H9 (cell line): ENCODE measurements at regions not wholly inside any gene's neighbourhood (a gene's known extent, or its start where the extent isn't known, plus 50 kb on each side); places are given as distances from the start of the nearest gene placed in this dataset.

Source experiments
- DNase-seq: peaks from one replicate; pipeline ENCODE4 v3.0.0-alpha.2; 2017
- H2AFZ ChIP-seq: one replicate; pipeline ENCODE4 v1.6.1; 2013; ENCODE audit warnings: mild to moderate bottlenecking, low read length, control low read depth, moderate library complexity
- H2AK5ac ChIP-seq: 2 replicates; pipeline ENCODE4 v1.6.1; 2013; ENCODE audit warnings: low read length, control low read depth, mixed read lengths; ENCODE audit not compliant: insufficient read length
- H2BK120ac ChIP-seq: one replicate; pipeline ENCODE4 v1.6.1; 2013; ENCODE audit warnings: low read depth, mild to moderate bottlenecking, low read length, control low read depth, inconsistent platforms; ENCODE audit not compliant: poor library complexity, severe bottlenecking
- H2BK12ac ChIP-seq: 2 replicates; pipeline ENCODE4 v1.6.1; 2013; ENCODE audit warnings: low read length, control low read depth, mixed read lengths, low read depth; ENCODE audit not compliant: insufficient read length
- H2BK15ac ChIP-seq: 2 replicates; pipeline ENCODE4 v1.6.1; 2013; ENCODE audit warnings: low read depth, low read length, control low read depth
- H2BK20ac ChIP-seq: one replicate; pipeline ENCODE4 v1.6.1; 2013; ENCODE audit warnings: low read depth, mild to moderate bottlenecking, low read length, control low read depth, inconsistent platforms; ENCODE audit not compliant: poor library complexity, severe bottlenecking
- H2BK5ac ChIP-seq: 2 replicates; pipeline ENCODE4 v1.6.1; 2013; ENCODE audit warnings: low read length, control low read depth, mixed read lengths; ENCODE audit not compliant: insufficient read length
- H3K14ac ChIP-seq: 2 replicates; pipeline ENCODE4 v1.6.1; 2013; ENCODE audit warnings: low read length, control low read depth; ENCODE audit not compliant: insufficient read depth
- H3K18ac ChIP-seq: 2 replicates; pipeline ENCODE4 v1.6.1; 2013; ENCODE audit warnings: low read depth, mild to moderate bottlenecking, mixed read lengths, low read length, control low read depth; ENCODE audit not compliant: insufficient read length
- H3K23ac ChIP-seq: 2 replicates; pipeline ENCODE4 v1.6.1; 2013; ENCODE audit warnings: low read length, control low read depth, mixed read lengths, low read depth; ENCODE audit not compliant: insufficient read length
- H3K23me2 ChIP-seq: 2 replicates; pipeline ENCODE4 v1.6.1; 2013; ENCODE audit warnings: low read depth, mild to moderate bottlenecking, mixed read lengths, low read length, control low read depth; ENCODE audit not compliant: insufficient read length, poor library complexity, severe bottlenecking
- H3K27ac ChIP-seq: 2 replicates; pipeline ENCODE4 v1.5.1; 2013; ENCODE audit warnings: low read length, control low read depth, mixed read lengths, low read depth; ENCODE audit not compliant: insufficient read length
- H3K27me3 ChIP-seq: 2 replicates; pipeline ENCODE4 v1.6.1; 2013; ENCODE audit warnings: low read length, control low read depth, inconsistent platforms; ENCODE audit not compliant: insufficient read depth
- H3K4ac ChIP-seq: 2 replicates; pipeline ENCODE4 v1.6.1; 2013; ENCODE audit warnings: low read depth, mild to moderate bottlenecking, control low read depth, inconsistent platforms, low read length, moderate library complexity
- H3K4me1 ChIP-seq: 2 replicates; pipeline ENCODE4 v1.6.1; 2013; ENCODE audit warnings: low read length, control low read depth, inconsistent platforms; ENCODE audit not compliant: insufficient read depth
- H3K4me2 ChIP-seq: 2 replicates; pipeline ENCODE4 v1.6.1; 2013; ENCODE audit warnings: low read length, control low read depth, mixed read lengths; ENCODE audit not compliant: insufficient read length, insufficient read depth
- H3K56ac ChIP-seq: 2 replicates; pipeline ENCODE4 v1.6.1; 2013; ENCODE audit warnings: low read depth, mild to moderate bottlenecking, mixed read lengths, low read length, control low read depth; ENCODE audit not compliant: insufficient read length
- H3K79me1 ChIP-seq: 2 replicates; pipeline ENCODE4 v1.6.1; 2013; ENCODE audit warnings: low read depth, mild to moderate bottlenecking, moderate library complexity, low read length, control low read depth, inconsistent platforms; ENCODE audit not compliant: insufficient read depth, poor library complexity, severe bottlenecking
- H3K79me2 ChIP-seq: 2 replicates; pipeline ENCODE4 v1.6.1; 2013; ENCODE audit warnings: low read length, control low read depth, inconsistent platforms; ENCODE audit not compliant: insufficient read depth
- H3K9ac ChIP-seq: 2 replicates; pipeline ENCODE4 v1.6.1; 2013; ENCODE audit warnings: low read length, control low read depth, mixed read lengths; ENCODE audit not compliant: insufficient read length; ENCODE audit errors: extremely low read depth
- H3K9me3 ChIP-seq: one replicate; pipeline ENCODE4 v1.6.1; 2013; ENCODE audit warnings: low read depth, low read length, inconsistent platforms; ENCODE audit not compliant: control insufficient read depth
- H3T11ph ChIP-seq: one replicate; pipeline ENCODE4 v1.6.1; 2013; ENCODE audit warnings: mild to moderate bottlenecking, low read length, control low read depth, inconsistent platforms
- H4K20me1 ChIP-seq: one replicate; pipeline ENCODE4 v1.6.1; 2013; ENCODE audit not compliant: control insufficient read depth, insufficient read length, insufficient read depth
- H4K5ac ChIP-seq: 2 replicates; pipeline ENCODE4 v1.6.1; 2013; ENCODE audit warnings: low read depth, mild to moderate bottlenecking, mixed read lengths, low read length, control low read depth; ENCODE audit not compliant: insufficient read length
- H4K8ac ChIP-seq: replicated peaks from 2 replicates; pipeline ENCODE4 v1.6.1; 2013; ENCODE audit warnings: low read length, control low read depth, mixed read lengths, low read depth; ENCODE audit not compliant: insufficient read length
- H4K91ac ChIP-seq: 2 replicates; pipeline ENCODE4 v1.6.1; 2013; ENCODE audit warnings: low read depth, mild to moderate bottlenecking, moderate library complexity, mixed read lengths, low read length, control low read depth; ENCODE audit not compliant: insufficient read length
- H3K27ac Mint-ChIP-seq, 3 experiments: 2 replicates in 2 of 3; 3 replicates in 1 of 3; pipeline ENCODE4 v1.8.0; 2020 to 2021; ENCODE audit warnings: mixed read lengths in 3 of 3, mild to moderate bottlenecking in 1 of 3, moderate library complexity in 1 of 3
- H3K27me3 Mint-ChIP-seq: 2 replicates; pipeline ENCODE4 v1.8.0; 2021; ENCODE audit warnings: low read depth, mild to moderate bottlenecking, moderate library complexity, mixed read lengths
- H3K36me3 Mint-ChIP-seq, 3 experiments: 2 replicates in 2 of 3; 3 replicates in 1 of 3; pipeline ENCODE4 v1.8.0; 2020 to 2021; ENCODE audit warnings: low read depth in 3 of 3, mixed read lengths in 3 of 3; ENCODE audit not compliant: insufficient read depth in 1 of 3
- H3K4me1 Mint-ChIP-seq, 2 experiments: 2 replicates each; pipeline ENCODE4 v1.8.0; 2020; ENCODE audit warnings: mixed read lengths in 2 of 2
- H3K4me3 Mint-ChIP-seq, 2 experiments: 2 replicates in 1 of 2; 3 replicates in 1 of 2; pipeline ENCODE4 v1.8.0; 2020 to 2021; ENCODE audit warnings: mild to moderate bottlenecking in 2 of 2, mixed read lengths in 2 of 2, moderate library complexity in 1 of 2
- H3K9me3 Mint-ChIP-seq, 2 experiments: 2 replicates in 1 of 2; 3 replicates in 1 of 2; pipeline ENCODE4 v1.8.0; 2020; ENCODE audit warnings: mild to moderate bottlenecking in 2 of 2, mixed read lengths in 2 of 2, moderate library complexity in 1 of 2
- CTCF ChIP-seq: fragments of 200-600 bp; sonication (generic); conservative IDR thresholded peaks from 3 replicates; pipeline ENCODE4 v1.8.0; 2021; ENCODE audit warnings: antibody characterized with exemption, mild to moderate bottlenecking

GRCh38 chr13:89803839-89804238 is 1543.6 kb upstream of the MIR17HG start:
- Histone ChIP-seq H2AK5ac (no peak overlapping the region), H3K9ac (no peak overlapping the region), H3K79me1 (no peaks in the 10 kb centered on the region), H2BK12ac (no peak overlapping the region), H2BK20ac (no peak overlapping the region), H3K4me1 (no peaks in the 10 kb centered on the region), H3K23me2 (no peaks in the 10 kb centered on the region), H2BK120ac (no peak overlapping the region), H3K27me3 (no peaks in the 10 kb centered on the region), H4K91ac (no peak overlapping the region), H3T11ph (no peak overlapping the region), H3K14ac (no peak overlapping the region), H3K27ac (no peak overlapping the region), H4K8ac (no peak overlapping the region), H3K23ac (no peak overlapping the region), H3K4me2 (no peak overlapping the region), H4K5ac (no peak overlapping the region), H3K9me3 (no peaks in the 10 kb centered on the region), H3K79me2 (no peaks in the 10 kb centered on the region), H3K18ac (no peak overlapping the region), H2BK15ac (no peak overlapping the region), H2BK5ac (no peak overlapping the region), H2AFZ (no peak overlapping the region), H4K20me1 (no peaks in the 10 kb centered on the region), H3K56ac (no peak overlapping the region), H3K4ac (no peak overlapping the region)
- Mint-ChIP-seq H3K9me3 (no peaks in the 10 kb centered on the region), H3K27me3 (no peaks in the 10 kb centered on the region), H3K4me3 (no peak overlapping the region), H3K27ac (no peak overlapping the region), H3K4me1 (no peaks in the 10 kb centered on the region), H3K36me3 (no peaks in the 10 kb centered on the region)
- TF ChIP-seq CTCF = no peak
- no peak for DNase-seq
